GM18868 (cell line): ENCODE measurements at regions not wholly inside any gene's neighbourhood (a gene's known extent, or its start where the extent isn't known, plus 50 kb on each side); places are given as distances from the start of the nearest gene placed in this dataset.

Experiments used
- ATAC-seq: cut with Tn5 transposase; IDR thresholded peaks from one replicate; pipeline ENCODE4 v1.9.1; 2021; ENCODE audit warnings: mild to moderate bottlenecking, moderate library complexity; ENCODE audit not compliant: unreplicated experiment

- no peak for ATAC-seq
Measured at GRCh38 chr5:1669276-1670155, 130.1 kb downstream of the MRPL36 start.

- ATAC-seq = no peak
Measured at GRCh38 chr5:1668141-1668721, 131.4 kb downstream of the MRPL36 start.

GRCh38 chr5:1667648-1668140 lies 131.9 kb downstream of the MRPL36 start:
- ATAC-seq = no peak

DNA sequence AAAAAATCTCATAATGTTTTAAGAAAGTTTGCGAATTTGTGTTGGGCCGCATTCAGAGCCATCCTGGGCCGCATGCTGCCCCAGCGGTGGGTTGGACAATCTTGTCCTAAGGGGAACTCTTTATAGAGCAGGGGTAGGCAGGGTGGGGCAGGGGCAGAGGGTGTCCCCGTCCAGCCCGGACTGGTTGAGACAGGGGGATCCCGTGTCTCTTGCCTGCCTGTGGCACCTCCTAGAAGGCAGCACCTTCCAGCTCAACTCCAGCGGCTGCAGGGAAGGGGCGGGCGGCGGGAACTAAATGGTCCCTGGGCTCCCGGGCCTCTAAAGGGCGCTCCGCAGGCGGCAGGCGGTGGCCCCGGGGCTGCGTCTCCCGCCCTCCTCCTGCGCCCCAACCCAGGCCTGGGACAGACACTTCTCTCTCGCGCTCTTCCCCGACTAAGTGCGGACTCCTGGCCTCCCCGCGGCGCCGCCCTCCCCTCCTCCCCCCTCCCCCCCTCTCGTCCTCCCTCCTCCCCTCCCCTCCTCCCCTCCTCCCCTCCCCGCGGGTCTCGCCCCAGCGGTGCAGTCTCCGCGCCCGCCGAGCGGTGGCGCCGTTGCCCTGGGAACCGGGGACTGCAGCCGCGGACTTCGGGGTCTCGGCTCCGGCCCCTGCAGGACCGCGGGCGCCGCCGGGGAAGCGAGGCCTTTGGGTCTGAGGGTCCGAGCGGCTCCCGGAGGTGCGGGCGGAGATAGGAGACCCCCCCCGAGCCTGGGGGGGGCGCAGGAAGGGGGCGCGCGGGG lies 132.6 kb downstream of the MRPL36 start:
- no peak for ATAC-seq

DNA sequence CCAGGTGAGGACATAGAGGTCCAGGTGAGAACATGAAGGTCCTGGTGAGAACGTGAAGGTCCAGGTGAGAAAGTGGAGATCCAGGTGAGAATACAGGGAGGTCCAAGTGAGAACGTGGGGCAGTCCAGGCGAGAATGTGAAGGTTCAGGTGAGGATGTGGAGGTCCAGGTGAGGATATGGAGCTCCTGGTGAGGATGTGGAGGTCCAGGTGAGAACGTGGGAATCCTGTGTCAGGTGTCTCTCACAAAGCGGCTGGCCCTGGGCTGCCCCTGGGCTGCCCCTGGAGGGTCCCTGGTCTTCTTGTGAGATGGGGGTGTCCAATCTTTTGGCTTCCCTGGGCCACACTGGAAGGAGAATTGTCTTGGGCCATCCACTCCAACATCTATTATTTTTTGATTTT lies 133.4 kb downstream of the MRPL36 start:
- no peak for ATAC-seq

- ATAC-seq = no peak
Measured at GRCh38 chr5:1665803-1666202, 133.8 kb downstream of the MRPL36 start.

DNA sequence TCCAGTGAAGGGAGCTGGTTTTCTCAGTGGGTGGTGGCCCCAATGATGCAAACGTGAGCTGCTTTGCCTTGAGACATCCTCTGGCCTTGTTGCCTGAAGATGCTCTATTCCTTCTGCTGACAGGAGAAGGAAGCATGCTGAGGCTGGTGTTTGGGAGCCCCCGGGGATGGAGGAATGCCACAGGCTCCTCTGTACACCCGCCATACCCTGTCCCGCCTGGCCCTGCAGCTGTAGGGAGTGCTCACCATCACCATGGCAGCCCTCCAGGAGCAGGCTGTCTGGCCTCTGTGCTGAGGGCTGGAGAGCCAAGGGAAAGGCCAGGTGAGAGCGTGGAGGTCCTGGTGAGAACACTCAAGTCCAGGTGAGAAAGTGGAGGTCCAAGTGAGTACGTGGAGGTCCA lies 134.4 kb downstream of the MRPL36 start:
- ATAC-seq = no peak

DNA sequence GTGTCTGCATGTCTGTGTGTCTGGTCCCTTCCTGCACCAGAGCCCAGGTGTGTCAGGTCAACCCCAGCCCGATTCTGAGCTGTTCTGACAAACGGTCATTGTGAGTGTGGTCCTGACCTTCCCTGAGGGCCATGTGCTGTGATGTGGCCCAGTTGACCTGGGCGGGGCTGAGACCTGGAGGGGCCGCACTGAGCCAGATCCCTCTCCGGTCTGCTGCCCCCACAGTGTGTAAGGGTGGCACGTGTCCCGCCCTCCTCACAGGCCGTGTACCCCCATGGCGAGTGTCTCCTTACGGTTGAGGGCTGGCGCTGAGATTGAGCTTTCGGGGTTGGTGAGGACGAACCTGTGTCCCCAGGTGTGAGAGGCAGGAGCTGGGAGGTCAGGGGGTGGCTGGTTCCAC lies 136.5 kb downstream of the MRPL36 start:
- ATAC-seq = no peak

GRCh38 chr5:1662559-1663085 lies 137.0 kb downstream of the MRPL36 start:
- no peak for ATAC-seq

DNA sequence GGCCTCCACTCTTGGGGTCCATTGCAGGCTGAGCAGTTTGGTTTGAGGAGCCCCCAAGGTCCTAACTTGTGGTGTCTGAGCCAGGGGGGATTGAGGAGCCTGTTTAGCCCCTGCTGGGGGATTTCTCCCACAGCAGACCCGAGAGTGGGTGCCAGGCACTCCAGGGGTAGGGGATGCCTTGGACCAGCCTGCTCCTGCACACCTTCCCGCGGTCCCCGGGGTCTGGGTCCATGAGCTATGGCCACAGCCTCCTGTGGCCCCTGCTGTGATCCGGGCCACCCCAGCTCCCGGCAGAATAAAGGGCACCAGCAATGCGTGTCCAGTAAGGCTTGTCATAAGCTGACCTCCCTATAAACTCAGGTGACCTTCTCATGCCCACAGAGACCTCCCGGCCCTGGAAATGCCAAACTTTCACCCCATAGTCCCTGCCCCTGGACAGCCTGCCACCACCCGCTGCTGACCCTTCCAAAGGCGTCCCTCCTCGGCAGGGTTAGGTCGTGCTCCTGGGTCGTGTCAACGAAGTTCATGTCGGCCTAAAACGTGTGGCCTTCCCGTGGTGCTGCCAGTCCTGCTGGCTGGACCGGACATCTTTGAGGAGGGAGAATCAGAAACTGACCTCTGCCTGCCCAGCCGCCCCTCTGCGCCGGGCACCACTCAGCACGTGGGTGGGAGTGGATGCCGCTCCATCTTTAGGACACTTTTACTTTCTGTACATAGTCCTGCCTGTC lies 137.6 kb downstream of the MRPL36 start:
- no peak for ATAC-seq

DNA sequence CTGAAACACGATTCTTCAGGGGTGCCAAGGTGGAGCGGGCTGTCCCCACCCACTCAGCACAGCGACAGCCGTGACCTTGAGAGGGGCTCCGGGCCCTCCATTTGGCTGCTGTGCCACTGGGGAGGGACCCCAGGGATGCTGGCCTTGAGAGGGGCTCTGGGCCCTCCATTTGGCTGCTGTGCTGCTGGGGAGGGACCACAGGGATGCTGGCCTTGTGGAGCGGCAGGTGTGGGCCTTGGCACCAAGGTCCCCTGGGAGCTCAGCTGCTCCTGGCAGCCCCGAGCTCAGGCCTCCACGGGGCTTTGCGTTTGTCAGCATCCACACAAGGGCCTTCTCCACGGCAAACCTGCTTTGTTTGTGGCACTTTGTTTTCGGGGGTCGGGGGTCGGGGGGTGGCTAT lies 137.6 kb upstream of the LPCAT1 start:
- no peak for ATAC-seq

DNA sequence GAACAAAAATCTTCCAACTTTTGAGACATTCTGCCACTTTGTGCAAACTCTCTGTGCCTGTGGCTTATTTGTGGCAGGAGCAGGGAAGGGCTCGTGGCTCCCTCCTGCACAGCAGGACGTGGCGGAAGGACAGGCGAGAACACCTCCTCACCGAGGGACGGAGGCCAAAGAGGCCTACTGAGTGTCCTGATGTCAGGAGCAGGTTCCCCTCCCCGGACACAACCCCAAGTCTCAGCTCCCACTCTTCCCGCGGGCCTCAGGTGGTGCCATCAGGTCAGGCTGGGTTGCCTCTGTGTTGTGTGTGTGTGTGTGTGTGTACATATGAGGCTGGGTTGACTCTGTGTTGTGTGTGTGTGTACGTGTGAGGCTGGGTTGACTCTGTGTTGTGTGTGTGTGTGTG lies 136.8 kb upstream of the LPCAT1 start:
- no peak for ATAC-seq

DNA sequence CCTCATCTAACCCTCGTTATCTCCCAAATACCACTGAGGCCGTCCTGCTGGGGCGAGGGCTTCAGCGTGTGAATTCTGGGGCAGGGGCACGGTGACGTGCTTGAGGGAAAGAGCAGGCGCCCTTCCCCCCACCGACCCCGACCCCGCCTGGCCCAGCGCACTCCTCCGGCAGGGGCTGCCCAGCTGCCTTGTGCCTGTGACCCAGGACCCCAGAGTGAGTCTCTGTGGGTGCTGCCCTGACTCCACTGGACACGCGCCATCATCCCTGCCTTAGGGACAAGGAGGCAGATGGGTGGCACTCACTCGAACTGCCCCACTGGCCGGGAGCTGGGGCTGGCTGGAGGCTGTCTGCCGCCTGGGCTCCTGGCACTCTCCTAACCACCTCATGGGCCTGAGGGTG lies 136.2 kb upstream of the LPCAT1 start:
- no peak for ATAC-seq

DNA sequence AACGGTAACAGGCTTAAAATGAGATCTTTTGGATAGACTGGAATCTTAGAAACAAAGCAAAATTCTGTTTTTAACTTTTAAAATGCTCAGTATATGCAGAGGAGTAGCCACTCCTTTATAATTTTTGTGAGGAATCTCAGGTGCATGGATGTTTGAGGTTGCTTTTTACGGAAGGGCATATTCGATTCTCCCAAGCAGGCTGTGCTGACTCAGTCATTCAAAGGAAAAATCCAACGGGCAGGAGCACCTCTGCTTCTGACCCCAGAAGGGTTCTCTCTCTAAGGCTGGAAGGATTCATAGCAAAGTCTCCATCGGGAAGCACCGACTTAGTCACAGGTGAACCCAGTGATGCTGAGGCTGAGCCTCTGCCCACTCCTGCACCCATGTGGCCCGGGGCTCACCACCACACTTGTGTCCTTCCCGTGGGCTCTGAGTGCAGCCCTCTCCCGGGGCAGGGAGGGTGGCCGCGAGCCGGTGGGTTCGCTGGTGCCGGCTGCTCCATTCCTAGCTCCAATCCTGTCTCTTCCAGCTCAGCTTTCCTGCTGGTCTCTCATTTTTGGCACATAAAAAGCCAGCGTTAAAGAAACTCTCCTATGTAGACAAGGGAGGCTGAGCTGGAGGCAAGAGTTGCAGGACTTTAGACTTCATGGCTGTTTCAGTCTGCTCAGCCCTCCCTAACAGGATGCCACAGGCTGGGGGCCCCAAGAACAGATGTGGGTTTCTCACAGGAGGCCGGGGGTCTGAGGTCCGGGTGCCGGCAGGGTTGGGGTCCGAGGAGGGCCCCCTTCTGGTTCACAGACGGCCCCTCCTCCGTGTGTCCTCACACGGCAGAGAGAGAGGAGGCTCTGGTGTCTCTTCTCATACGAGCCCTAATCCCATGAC lies 135.6 kb upstream of the LPCAT1 start:
- no peak for ATAC-seq

GRCh38 chr5:1658665-1659064 lies 134.9 kb upstream of the LPCAT1 start:
- no peak for ATAC-seq

DNA sequence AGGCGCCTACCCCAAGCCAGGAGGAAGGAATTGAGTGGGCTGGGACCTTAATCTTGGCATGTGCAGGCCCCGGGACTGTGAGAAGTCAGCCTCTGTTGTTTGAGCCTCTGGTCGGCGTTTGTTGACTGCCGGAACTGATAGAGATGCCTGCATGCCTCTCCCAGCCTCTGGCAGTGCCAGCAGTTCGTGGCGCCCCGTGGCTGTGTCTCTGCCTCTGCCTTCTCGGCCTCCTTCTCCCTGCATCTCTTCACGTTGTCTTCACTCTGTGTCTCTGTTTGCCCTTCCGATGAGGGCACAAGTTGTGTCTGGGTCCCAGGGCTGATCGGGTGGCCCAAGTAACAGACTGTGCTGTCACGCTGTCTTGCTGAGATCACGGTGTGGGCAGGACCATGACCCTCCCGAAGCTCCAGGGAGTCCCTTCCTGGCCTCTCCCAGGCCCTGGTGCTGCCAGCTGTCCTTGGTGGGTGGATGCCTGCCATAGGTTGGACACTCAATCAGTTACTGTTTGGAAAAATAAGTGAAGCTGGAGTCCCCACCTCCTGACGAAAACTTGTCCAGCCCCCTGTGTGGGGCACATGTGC lies 133.5 kb upstream of the LPCAT1 start:
- ATAC-seq = no peak

- ATAC-seq = no peak
Measured at GRCh38 chr5:1656271-1656975, 132.7 kb upstream of the LPCAT1 start.

DNA sequence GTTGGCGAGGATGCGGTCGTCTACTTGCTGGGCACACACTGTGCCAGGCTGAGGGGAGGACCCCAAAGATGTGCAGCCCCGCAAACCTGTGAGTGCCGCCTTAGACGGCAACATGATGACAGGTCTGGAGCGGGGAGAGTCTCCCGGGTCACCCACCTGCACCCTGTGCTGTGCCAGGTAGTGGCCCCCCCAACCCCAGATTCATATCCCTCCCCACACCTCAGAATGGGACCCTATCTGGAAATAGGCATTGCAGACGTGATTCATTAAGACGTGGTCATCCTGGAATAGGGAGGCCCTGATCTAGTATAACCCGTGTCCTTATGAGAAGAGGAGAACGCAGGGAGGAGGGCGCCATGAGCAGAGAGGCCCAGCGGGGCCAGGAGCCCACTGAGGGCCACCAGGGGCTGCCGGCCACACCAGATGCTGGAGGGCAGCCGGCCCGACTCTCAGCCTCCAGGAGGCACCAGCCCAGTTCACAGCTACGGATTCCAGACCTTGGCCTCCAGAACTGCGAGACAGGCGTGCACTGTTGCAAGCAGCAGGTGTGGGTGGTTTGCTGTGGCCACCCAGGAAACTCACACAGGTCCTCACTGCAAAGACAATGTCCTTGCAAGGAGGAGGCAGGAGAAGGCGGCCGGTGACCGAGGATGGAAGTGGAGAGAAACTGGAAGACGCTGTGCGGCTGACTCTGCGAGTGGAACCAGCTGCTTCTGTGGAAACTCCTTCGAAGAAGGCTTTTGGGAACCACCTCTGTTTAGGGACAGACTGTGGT lies 131.9 kb upstream of the LPCAT1 start:
- ATAC-seq = no peak
